H1 (cell line): ENCODE measurements at regions not wholly inside any gene's neighbourhood (a gene's known extent, or its start where the extent isn't known, plus 50 kb on each side); places are given as distances from the start of the nearest gene placed in this dataset.

Source experiments
- CHD7 ChIP-seq: fragments of 300-600 bp; sonication (generic); IDR thresholded peaks from 2 replicates; pipeline ENCODE4 v1.7.1; 2012; ENCODE audit warnings: low read length, moderate library complexity, mild to moderate bottlenecking, inconsistent platforms; ENCODE audit not compliant: insufficient replicate concordance
- POLR2A ChIP-seq, 2 experiments: IDR thresholded peaks; 1 replicate in 1 of 2; 2 replicates in 1 of 2; pipeline ENCODE4 v1.6.1; 2011; ENCODE audit warnings: low read depth in 2 of 2, low read length in 2 of 2, mild to moderate bottlenecking in 2 of 2; ENCODE audit errors: control extremely low read depth in 1 of 2
- RBBP5 ChIP-seq: IDR thresholded peaks from 2 replicates; pipeline ENCODE4 v1.7.1; 2012; ENCODE audit warnings: low read depth, mild to moderate bottlenecking, inconsistent platforms, low read length, moderate library complexity, borderline replicate concordance

GRCh38 chr5:167898361-167899042 lies 392.9 kb upstream of the WWC1 start (continued):
- no peak for TF ChIP-seq CHD7
- TF ChIP-seq POLR2A (IDR thresholded peaks at IDR 0.05; ENCODE audit: control extremely low read depth in 1 of 2, low read depth in 2 of 2, low read length in 2 of 2): no peak
- no peak for TF ChIP-seq RBBP5
